Activated B cell treated with CpG ODN at 0.5 μM for 24 hours (primary cell): ENCODE measurements at regions not wholly inside any gene's neighbourhood (a gene's known extent, or its start where the extent isn't known, plus 50 kb on each side); places are given as distances from the start of the nearest gene placed in this dataset.

ENCODE experiments used
- ATAC-seq: fragments of 200-7000 bp; cut with Tn5 transposase; one replicate; pipeline ENCODE4 v1.10.0; 2021; ENCODE audit warnings: low read depth, mild to moderate bottlenecking, moderate library complexity
- CTCF ChIA-PET: fragments of 350-600 bp; sonication (Branson Sonifier 250); formaldehyde crosslinking; loops from one replicate; lab custom pipeline; 2021; ENCODE audit warnings: antibody characterized with exemption; lab: Charles Lee
- POLR2A ChIA-PET: fragments of 350-600 bp; sonication (Branson Sonifier 250); formaldehyde crosslinking; loops from one replicate; lab custom pipeline; 2021; ENCODE audit warnings: antibody characterized with exemption; lab: Charles Lee
- DNase-seq: peaks from one replicate; pipeline ENCODE4 v3.0.0; 2022
- H3K27ac Mint-ChIP-seq: one replicate; pipeline ENCODE4 v1.8.0; 2020; ENCODE audit warnings: mixed read lengths
- H3K27me3 Mint-ChIP-seq: one replicate; pipeline ENCODE4 v1.8.0; 2021; ENCODE audit warnings: mixed read lengths
- H3K36me3 Mint-ChIP-seq: one replicate; pipeline ENCODE4 v1.8.0; 2021; ENCODE audit warnings: low read depth, mixed read lengths
- H3K4me1 Mint-ChIP-seq: one replicate; pipeline ENCODE4 v1.8.0; 2021; ENCODE audit warnings: mixed read lengths
- H3K4me3 Mint-ChIP-seq: one replicate; pipeline ENCODE4 v1.8.0; 2020; ENCODE audit warnings: mild to moderate bottlenecking, mixed read lengths
- H3K9me3 Mint-ChIP-seq: one replicate; pipeline ENCODE4 v1.8.0; 2020; ENCODE audit warnings: mixed read lengths
- CTCF ChIP-seq: fragments of 200-600 bp; IDR thresholded peaks from one replicate; pipeline ENCODE4 v1.8.0; 2022; ENCODE audit warnings: antibody characterized with exemption, mild to moderate bottlenecking
- intact Hi-C: fragments of 100-400 bp; cut with micrococcal nuclease; formaldehyde crosslinking; loops from one replicate; pipeline ENCODE4 v1.15.1; 2024

- intact Hi-C loops, result loop anchor here (10.0 kb wide), 1 partner anchor 423 kb away; no protein-coding TSS in a partner anchor
- Mint-ChIP-seq H3K9me3 (no peaks in the 10 kb centered on the region), H3K27me3 (peaks cover 6% of the 10 kb centered on the region), H3K4me1 (no peaks in the 10 kb centered on the region), H3K36me3 (no peaks in the 10 kb centered on the region), H3K4me3 (no peak overlapping the region), H3K27ac (no peak overlapping the region)
- no peak for DNase-seq
- TF ChIP-seq CTCF, result no peak
- CTCF ChIA-PET, result no interaction called here
- POLR2A ChIA-PET, result no interaction called here
- ATAC-seq, result no peak
These were observed 501.3 kb downstream of the BUD13 start for GRCh38 chr11:116271479-116271878.

GRCh38 chr11:116267146-116267545 lies 505.6 kb downstream of the BUD13 start:
- POLR2A ChIA-PET, result no interaction called here
- no peaks in the 10 kb centered on the region for H3K36me3 Mint-ChIP-seq
- no peak overlapping the region for H3K4me3 Mint-ChIP-seq
- intact Hi-C loops, result no loop called here
- H3K27ac Mint-ChIP-seq, result no peak overlapping the region
- H3K9me3 Mint-ChIP-seq, result no peaks in the 10 kb centered on the region
- DNase-seq (no peak), ATAC-seq (no peak)
- no peak for TF ChIP-seq CTCF
- no peaks in the 10 kb centered on the region for H3K4me1 Mint-ChIP-seq
- CTCF ChIA-PET, result no interaction called here
- H3K27me3 Mint-ChIP-seq, result peaks cover 5% of the 10 kb centered on the region

- H3K36me3 Mint-ChIP-seq, result no peaks in the 10 kb centered on the region
- H3K4me3 Mint-ChIP-seq, result no peak overlapping the region
- ATAC-seq (no peak), DNase-seq (no peak)
- CTCF ChIA-PET, result no interaction called here
- TF ChIP-seq CTCF, result no peak
- no peak overlapping the region for H3K27ac Mint-ChIP-seq
- peaks cover 5% of the 10 kb centered on the region for H3K27me3 Mint-ChIP-seq
- H3K9me3 Mint-ChIP-seq, result no peaks in the 10 kb centered on the region
- POLR2A ChIA-PET, result no interaction called here
- no peaks in the 10 kb centered on the region for H3K4me1 Mint-ChIP-seq
- intact Hi-C loops, result no loop called here
These were observed 509.0 kb downstream of the BUD13 start for GRCh38 chr11:116263770-116264169.

GRCh38 chr11:116263019-116263418 lies 509.8 kb downstream of the BUD13 start:
- no peak overlapping the region for H3K27ac Mint-ChIP-seq
- CTCF ChIA-PET, result no interaction called here

GRCh38 chr11:116262370-116262769 lies 510.4 kb downstream of the BUD13 start:
- no peak overlapping the region for H3K4me3 Mint-ChIP-seq
- TF ChIP-seq CTCF, result no peak

More at GRCh38 chr11:116263019-116263418, 509.8 kb downstream of the BUD13 start:
- intact Hi-C loops, result no loop called here
- no peak for TF ChIP-seq CTCF
- DNase-seq (no peak), ATAC-seq (no peak)
- H3K36me3 Mint-ChIP-seq, result no peaks in the 10 kb centered on the region
- H3K9me3 Mint-ChIP-seq, result no peaks in the 10 kb centered on the region
- no peak overlapping the region for H3K4me3 Mint-ChIP-seq
- H3K4me1 Mint-ChIP-seq, result no peaks in the 10 kb centered on the region
- POLR2A ChIA-PET, result no interaction called here
- peaks cover 5% of the 10 kb centered on the region for H3K27me3 Mint-ChIP-seq

More at GRCh38 chr11:116262370-116262769, 510.4 kb downstream of the BUD13 start:
- POLR2A ChIA-PET, result no interaction called here
- H3K36me3 Mint-ChIP-seq, result no peaks in the 10 kb centered on the region
- no peaks in the 10 kb centered on the region for H3K9me3 Mint-ChIP-seq
- DNase-seq, result no peak
- intact Hi-C loops, result no loop called here
- H3K4me1 Mint-ChIP-seq, result no peaks in the 10 kb centered on the region
- H3K27me3 Mint-ChIP-seq, result peaks cover 5% of the 10 kb centered on the region
- CTCF ChIA-PET, result no interaction called here
- H3K27ac Mint-ChIP-seq, result no peak overlapping the region
- ATAC-seq, result no peak
